Ovary (tissue), 3 donors: ENCODE measurements at regions not wholly inside any gene's neighbourhood (a gene's known extent, or its start where the extent isn't known, plus 50 kb on each side); places are given as distances from the start of the nearest gene placed in this dataset.

Experiments used
- EP300 ChIP-seq: sonication (generic); formaldehyde crosslinking; IDR thresholded peaks from one replicate; pipeline ENCODE4 v1.6.1; 2017; ENCODE audit warnings: antibody characterized with exemption
- POLR2A ChIP-seq: fragments of 450-650 bp; IDR thresholded peaks from one replicate; pipeline ENCODE4 v1.6.1; 2017; ENCODE audit warnings: antibody characterized with exemption, mild to moderate bottlenecking, moderate library complexity
- TF ChIP-seq, protein P1 (sequence below), 3 donors: fragments of 450-650 bp in 2 of 3; fragments of 200-600 bp in 1 of 3; IDR thresholded peaks; one replicate each; pipeline versions ENCODE4 v1.5.1 to v1.8.0; 2016 to 2022; ENCODE audit warnings: antibody characterized with exemption in 3 of 3, mild to moderate bottlenecking in 1 of 3
- donor health status: DM: no; HTN: no; CAD: no.

- TF ChIP-seq, protein P1, sequence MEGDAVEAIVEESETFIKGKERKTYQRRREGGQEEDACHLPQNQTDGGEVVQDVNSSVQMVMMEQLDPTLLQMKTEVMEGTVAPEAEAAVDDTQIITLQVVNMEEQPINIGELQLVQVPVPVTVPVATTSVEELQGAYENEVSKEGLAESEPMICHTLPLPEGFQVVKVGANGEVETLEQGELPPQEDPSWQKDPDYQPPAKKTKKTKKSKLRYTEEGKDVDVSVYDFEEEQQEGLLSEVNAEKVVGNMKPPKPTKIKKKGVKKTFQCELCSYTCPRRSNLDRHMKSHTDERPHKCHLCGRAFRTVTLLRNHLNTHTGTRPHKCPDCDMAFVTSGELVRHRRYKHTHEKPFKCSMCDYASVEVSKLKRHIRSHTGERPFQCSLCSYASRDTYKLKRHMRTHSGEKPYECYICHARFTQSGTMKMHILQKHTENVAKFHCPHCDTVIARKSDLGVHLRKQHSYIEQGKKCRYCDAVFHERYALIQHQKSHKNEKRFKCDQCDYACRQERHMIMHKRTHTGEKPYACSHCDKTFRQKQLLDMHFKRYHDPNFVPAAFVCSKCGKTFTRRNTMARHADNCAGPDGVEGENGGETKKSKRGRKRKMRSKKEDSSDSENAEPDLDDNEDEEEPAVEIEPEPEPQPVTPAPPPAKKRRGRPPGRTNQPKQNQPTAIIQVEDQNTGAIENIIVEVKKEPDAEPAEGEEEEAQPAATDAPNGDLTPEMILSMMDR (IDR thresholded peaks at IDR 0.05), result no peak
- no peak for TF ChIP-seq POLR2A
- no peak for TF ChIP-seq EP300
These were observed 225.0 kb upstream of the CXXC4 start for GRCh38 chr4:104719539-104720230.
